SK-N-SH treated with all-trans-retinoic acid at 6 μM for 48 hours (cell line): ENCODE measurements at regions not wholly inside any gene's neighbourhood (a gene's known extent, or its start where the extent isn't known, plus 50 kb on each side); places are given as distances from the start of the nearest gene placed in this dataset.

Experiments used
- CREB5 ChIP-seq: fragments of 250-450 bp; sonication (Bioruptor Pico); IDR thresholded peaks from 2 replicates; pipeline ENCODE4 v1.5.1; 2020; ENCODE audit warnings: low read depth, mild to moderate bottlenecking, moderate library complexity
- ESRRG ChIP-seq: fragments of 250-450 bp; sonication (Bioruptor Pico); IDR thresholded peaks from 2 replicates; pipeline ENCODE4 v1.6.1; 2021; ENCODE audit warnings: mild to moderate bottlenecking
- OSR1 ChIP-seq: fragments of 250-450 bp; sonication (Bioruptor Pico); IDR thresholded peaks from 2 replicates; pipeline ENCODE4 v1.8.0; 2022; ENCODE audit warnings: moderate library complexity, mild to moderate bottlenecking, inconsistent platforms

- TF ChIP-seq OSR1 (CRISPR knock-in tag) (no peak), ESRRG (CRISPR knock-in tag) (no peak), CREB5 (CRISPR knock-in tag) (no peak)
These were observed 246.6 kb downstream of the INSC start for GRCh38 chr11:15361316-15361715.
